C4-2B (cell line): ENCODE measurements at regions not wholly inside any gene's neighbourhood (a gene's known extent, or its start where the extent isn't known, plus 50 kb on each side); places are given as distances from the start of the nearest gene placed in this dataset.

Experiments used
- ZFX ChIP-seq: fragments of 450-650 bp; IDR thresholded peaks from 2 replicates; pipeline ENCODE4 v1.6.1; 2017
- TF ChIP-seq, protein P1 (sequence below): fragments of 450-650 bp; conservative IDR thresholded peaks from 2 replicates; pipeline ENCODE4 v1.5.1; 2017; ENCODE audit warnings: mild to moderate bottlenecking

DNA sequence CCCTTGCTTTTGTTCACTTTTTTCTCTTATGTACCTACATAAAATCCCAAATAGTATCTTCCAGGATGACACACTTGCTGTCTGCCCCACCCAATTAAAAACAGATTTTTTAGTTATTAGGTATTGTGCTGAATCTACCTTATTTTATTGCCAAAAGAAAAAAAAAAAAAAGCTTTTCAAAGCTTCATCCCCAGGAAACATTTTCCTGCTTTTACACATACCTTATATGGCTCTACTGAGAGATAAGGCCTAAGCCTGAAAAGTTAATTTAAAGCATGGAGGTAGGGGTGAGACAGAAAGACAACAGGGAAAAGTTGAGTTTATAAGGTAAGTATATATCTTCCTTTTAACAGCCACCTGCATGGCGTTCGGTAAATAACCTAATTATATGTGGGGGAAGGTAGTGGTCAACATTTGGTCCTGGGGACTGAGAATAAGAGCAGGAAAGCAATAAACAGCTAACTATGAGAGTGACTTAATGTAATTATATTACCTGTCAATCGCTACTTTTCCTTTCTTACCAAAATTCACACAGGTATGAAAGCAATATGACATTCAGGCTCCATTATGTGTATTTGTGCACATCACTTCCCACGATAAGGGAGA, 54.6 kb upstream of the BOLA1 start:
- TF ChIP-seq, protein P1, sequence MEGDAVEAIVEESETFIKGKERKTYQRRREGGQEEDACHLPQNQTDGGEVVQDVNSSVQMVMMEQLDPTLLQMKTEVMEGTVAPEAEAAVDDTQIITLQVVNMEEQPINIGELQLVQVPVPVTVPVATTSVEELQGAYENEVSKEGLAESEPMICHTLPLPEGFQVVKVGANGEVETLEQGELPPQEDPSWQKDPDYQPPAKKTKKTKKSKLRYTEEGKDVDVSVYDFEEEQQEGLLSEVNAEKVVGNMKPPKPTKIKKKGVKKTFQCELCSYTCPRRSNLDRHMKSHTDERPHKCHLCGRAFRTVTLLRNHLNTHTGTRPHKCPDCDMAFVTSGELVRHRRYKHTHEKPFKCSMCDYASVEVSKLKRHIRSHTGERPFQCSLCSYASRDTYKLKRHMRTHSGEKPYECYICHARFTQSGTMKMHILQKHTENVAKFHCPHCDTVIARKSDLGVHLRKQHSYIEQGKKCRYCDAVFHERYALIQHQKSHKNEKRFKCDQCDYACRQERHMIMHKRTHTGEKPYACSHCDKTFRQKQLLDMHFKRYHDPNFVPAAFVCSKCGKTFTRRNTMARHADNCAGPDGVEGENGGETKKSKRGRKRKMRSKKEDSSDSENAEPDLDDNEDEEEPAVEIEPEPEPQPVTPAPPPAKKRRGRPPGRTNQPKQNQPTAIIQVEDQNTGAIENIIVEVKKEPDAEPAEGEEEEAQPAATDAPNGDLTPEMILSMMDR, result no peak
- TF ChIP-seq ZFX, result no peak
